Renal cortex interstitium (tissue), 11 donors: ENCODE measurements at regions not wholly inside any gene's neighbourhood (a gene's known extent, or its start where the extent isn't known, plus 50 kb on each side); places are given as distances from the start of the nearest gene placed in this dataset.

Experiments used
- DNase-seq, 11 donors: peaks; one replicate each; pipeline ENCODE4 v3.0.0-alpha.2; 2013; ENCODE audit warnings: low read depth in 9 of 11, low spot score in 4 of 11; ENCODE audit errors: extremely low read depth in 1 of 11

DNA sequence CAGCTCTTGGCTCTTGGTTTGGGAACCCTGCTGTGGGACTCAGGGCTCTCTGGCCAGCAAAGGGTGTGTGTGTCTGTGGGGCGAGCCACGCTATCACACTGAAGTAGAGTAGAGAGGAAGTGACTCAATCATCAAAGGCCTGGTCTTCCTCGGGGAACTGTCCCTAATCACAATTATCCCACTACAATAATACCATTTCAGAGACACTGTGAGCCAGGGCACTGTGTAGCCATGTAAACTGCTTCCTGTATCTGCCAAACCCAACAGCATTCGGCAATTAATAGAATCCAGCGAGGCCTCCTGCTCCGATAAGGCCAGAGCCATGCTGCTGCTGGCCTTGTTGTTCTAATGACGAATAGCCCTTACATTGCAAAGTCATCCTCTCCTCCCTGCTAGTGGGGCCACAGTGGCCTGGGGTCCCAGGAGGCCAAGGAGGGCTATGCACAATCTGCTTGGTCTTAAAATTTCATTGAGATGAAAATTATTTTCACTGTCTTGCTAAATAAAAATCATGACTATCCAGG is 49.8 kb upstream of the LMO2 start:
- no peak for DNase-seq
